LNCAP (cell line): ENCODE measurements at regions not wholly inside any gene's neighbourhood (a gene's known extent, or its start where the extent isn't known, plus 50 kb on each side); places are given as distances from the start of the nearest gene placed in this dataset.

ENCODE experiments used
- CTCF ChIP-seq: fragments of 450-650 bp; IDR thresholded peaks from 2 replicates; pipeline ENCODE4 v1.5.1; 2017; ENCODE audit warnings: mild to moderate bottlenecking

DNA sequence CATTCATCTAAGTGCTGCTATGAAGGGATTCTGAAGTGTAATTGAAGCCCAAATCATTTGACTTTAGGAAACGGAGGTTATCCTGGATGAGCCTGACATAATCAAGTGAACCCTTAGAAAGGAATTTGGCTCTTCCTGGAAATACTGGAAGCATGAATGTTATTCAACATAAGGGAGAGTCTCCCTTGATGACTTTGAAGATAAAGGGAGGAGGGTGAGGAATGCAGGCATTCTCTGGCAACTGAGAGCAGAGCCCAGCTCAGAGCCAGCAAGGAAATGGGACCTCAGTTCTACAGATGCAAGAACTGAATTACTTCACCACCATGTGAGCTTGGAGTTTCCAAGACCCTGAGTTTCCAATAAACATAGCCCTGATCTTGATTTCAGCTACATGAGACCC is 168.2 kb downstream of the DLL1 start:
- TF ChIP-seq CTCF = no peak

DNA sequence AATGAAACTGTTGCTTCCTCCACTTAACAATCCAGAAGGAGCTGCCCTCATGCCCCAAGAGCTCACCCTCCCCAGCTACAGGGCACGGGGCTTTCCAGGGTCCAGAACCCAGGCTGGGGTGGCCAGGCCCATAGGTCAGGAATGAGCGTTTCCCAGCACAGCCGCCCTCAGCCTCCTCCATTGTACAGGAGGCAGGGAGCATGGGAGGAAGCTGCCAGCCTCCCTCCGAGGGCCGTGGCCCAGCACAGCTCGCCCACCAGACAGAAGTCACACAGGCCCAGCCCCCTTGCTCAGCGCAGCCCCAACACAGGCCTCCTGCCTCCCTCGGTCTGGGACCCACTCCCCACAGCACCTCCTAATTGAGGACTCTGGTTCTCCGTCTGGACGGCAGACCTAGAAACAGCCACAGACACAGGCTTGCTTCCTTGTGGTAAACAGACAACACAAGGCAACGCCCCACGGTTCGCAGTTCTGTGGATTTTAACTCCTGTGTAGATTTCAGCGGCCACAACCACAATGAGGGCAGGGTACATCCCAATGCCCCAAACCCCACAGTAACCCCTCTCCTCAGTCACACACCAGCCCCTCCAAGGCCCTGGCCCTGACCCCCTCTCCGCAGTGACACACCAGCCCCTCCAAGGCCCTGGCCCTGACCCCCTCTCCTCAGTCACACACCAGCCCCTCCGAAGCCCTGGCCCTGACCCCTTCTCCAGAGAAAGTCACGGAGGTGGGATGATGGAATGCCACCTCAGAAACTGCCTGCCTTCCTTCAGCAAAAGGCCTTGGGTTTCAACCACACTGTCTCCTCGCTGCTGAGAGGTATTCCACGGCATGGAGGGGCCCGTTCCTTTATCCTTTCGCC is 173.5 kb downstream of the DLL1 start:
- TF ChIP-seq CTCF = no peak

- TF ChIP-seq CTCF = no peak
These were observed 174.2 kb downstream of the DLL1 start for GRCh38 chr6:170116636-170117035.

- TF ChIP-seq CTCF = no peak
These were observed 175.7 kb downstream of the DLL1 start for GRCh38 chr6:170114956-170115855.

DNA sequence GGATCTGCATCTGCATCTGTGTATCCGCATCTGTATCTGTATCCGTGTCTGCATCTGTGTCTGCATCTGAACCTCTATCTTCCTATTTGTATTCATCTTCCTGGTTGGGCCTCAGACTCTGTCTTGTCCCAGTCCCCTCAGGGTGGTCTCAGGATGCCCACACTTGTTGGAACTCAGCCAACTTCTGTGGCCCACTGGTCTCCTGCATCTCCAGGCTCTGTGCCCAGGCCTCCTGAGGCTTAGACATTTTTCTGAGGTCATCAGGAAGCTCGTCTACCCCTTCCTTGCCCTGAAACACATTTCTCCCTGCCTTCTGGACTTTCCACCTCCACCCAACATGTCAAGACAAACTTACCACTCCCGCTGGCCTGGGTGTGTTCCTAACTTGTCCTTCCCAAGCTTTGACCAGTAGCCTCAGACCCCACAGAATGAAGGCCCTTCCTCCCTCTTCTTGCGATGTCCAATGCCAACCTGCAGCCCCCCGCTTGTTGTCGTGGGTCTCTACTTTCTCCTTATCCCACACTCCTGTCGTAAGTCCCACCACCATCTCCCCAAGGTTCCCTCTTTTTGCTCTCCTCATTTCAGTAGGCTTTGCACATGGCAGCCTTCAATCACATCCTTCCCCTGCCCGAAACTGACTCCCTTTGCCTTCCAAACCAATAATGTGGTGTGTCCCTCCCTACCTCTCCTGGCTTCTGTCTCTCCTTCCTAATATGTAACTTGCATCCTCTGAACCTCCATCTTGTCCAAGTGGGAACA is 176.5 kb downstream of the DLL1 start:
- TF ChIP-seq CTCF = no peak

DNA sequence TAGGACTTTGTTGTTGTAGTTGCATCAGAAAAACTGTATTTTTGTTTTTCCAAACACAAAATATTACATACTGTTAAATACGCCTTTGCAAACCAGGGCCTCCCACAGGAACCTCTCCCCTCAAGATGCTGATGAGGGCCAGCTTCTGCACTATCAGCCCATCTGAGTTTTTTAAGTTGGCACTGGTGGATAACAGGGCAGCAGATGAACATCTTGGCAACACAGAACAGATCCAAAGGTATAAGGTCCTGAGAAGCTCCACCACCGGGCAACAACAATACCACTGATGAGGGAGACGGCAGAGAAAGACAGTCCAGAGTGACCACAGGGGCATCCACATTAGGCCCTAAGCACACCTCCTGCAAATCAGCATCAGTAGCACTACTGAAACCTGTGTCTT is 177.7 kb downstream of the DLL1 start:
- no peak for TF ChIP-seq CTCF

DNA sequence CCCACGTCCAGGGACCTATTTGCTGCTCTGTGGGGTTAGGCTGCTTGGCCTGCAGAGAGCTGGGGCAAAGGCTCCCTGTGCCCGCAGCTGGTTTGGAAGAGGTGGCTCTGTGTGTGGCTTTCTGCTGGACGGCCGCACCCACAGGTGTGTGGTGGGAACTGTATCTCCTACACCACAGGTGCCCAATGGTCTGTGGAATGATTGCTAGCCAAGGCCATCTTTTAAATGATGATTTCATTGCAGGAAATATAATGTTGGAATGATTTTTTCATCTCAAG is 178.4 kb downstream of the DLL1 start:
- TF ChIP-seq CTCF = no peak
